GM03348 (cell line): ENCODE measurements at regions not wholly inside any gene's neighbourhood (a gene's known extent, or its start where the extent isn't known, plus 50 kb on each side); places are given as distances from the start of the nearest gene placed in this dataset.

ENCODE experiments used
- DNase-seq: peaks from one replicate; pipeline ENCODE4 v3.0.0; 2012; ENCODE audit warnings: low spot score

GRCh38 chr10:20726381-20726780, 170.7 kb downstream of the NEBL start:
- DNase-seq = no peak

- DNase-seq = no peak
Observed at GRCh38 chr10:20714979-20715378, 182.1 kb downstream of the NEBL start.

- no peak for DNase-seq
Observed at GRCh38 chr10:20714518-20714917, 182.6 kb downstream of the NEBL start.

- DNase-seq = no peak
Observed at GRCh38 chr10:20713420-20713819, 183.7 kb downstream of the NEBL start.

- no peak for DNase-seq
Observed at GRCh38 chr10:20712774-20713173, 184.3 kb downstream of the NEBL start.

- DNase-seq = no peak
Observed at GRCh38 chr10:20709708-20710107, 187.4 kb downstream of the NEBL start.

GRCh38 chr10:20708305-20708704, 188.8 kb downstream of the NEBL start:
- DNase-seq = no peak

GRCh38 chr10:20707251-20707650, 189.9 kb downstream of the NEBL start:
- no peak for DNase-seq

- DNase-seq = no peak
Observed at GRCh38 chr10:20698837-20699236, 198.3 kb downstream of the NEBL start.

GRCh38 chr10:20694296-20694695, 202.8 kb downstream of the NEBL start:
- DNase-seq = no peak

- DNase-seq = no peak
Observed at GRCh38 chr10:20688797-20689544, 208.1 kb downstream of the NEBL start.

- DNase-seq = no peak
Observed at GRCh38 chr10:20686015-20686635, 211.0 kb downstream of the NEBL start.

- no peak for DNase-seq
Observed at GRCh38 chr10:20685462-20685861, 211.6 kb downstream of the NEBL start.

GRCh38 chr10:20683345-20683744, 213.8 kb downstream of the NEBL start:
- DNase-seq = no peak

GRCh38 chr10:20682782-20683181, 214.3 kb downstream of the NEBL start:
- DNase-seq = no peak

- no peak for DNase-seq
Observed at GRCh38 chr10:20677340-20677739, 219.8 kb downstream of the NEBL start.

- no peak for DNase-seq
Observed at GRCh38 chr10:20674926-20675325, 222.2 kb downstream of the NEBL start.

GRCh38 chr10:20673175-20673574, 223.9 kb downstream of the NEBL start:
- no peak for DNase-seq

GRCh38 chr10:20672741-20673140, 224.4 kb downstream of the NEBL start:
- DNase-seq = no peak

- no peak for DNase-seq
Observed at GRCh38 chr10:20670579-20670978, 226.5 kb downstream of the NEBL start.

- DNase-seq = no peak
Observed at GRCh38 chr10:20668985-20669384, 228.1 kb downstream of the NEBL start.

- DNase-seq = no peak
Observed at GRCh38 chr10:20662742-20663141, 234.4 kb downstream of the NEBL start.

- DNase-seq = no peak
Observed at GRCh38 chr10:20659225-20659624, 237.9 kb downstream of the NEBL start.

- DNase-seq = no peak
Observed at GRCh38 chr10:20658158-20658557, 239.0 kb downstream of the NEBL start.
